K562 (cell line): ENCODE measurements at regions not wholly inside any gene's neighbourhood (a gene's known extent, or its start where the extent isn't known, plus 50 kb on each side); places are given as distances from the start of the nearest gene placed in this dataset.

ENCODE experiments used
- ATAC-seq: fragments of 200-7000 bp; cut with Tn5 transposase; 3 replicates; pipeline ENCODE4 v1.9.1; 2020; ENCODE audit warnings: moderate library complexity
- BruUV-seq: library from RNA; stranded (reverse); fragments of 400-500 nt; replicated peaks from 2 replicates; lab custom pipeline; 2021; lab: Mats Ljungman, UMichigan
- CTCF ChIA-PET: fragments of 300-600 bp; formaldehyde crosslinking; extraction: SDS; loops from one replicate; lab custom pipeline; 2021; ENCODE audit warnings: low intra/inter-chr PET ratio; lab: Yijun Ruan, JAX
- POLR2A ChIA-PET: fragments of 300-600, 350-650 bp; sonication (Branson Sonifier 250); formaldehyde crosslinking; extraction: SDS; loops from one replicate; lab custom pipeline; 2021; ENCODE audit warnings: antibody characterized with exemption, inconsistent platforms; lab: Yijun Ruan, JAX
- DNase-seq, 4 experiments: peaks; one replicate each; pipeline versions ENCODE4 v3.0.0 to v3.0.0-alpha.2; 2011 to 2018; ENCODE audit warnings: low spot score in 3 of 4, mixed read lengths in 3 of 4; ENCODE audit errors: extremely low read depth in 1 of 4
- FAIRE-seq: peaks from 2 replicates; lab custom pipeline; 2011; peaks lifted over from hg19 to GRCh38; lab: Jason Lieb, UNC
- H2AFZ ChIP-seq: 2 replicates; pipeline ENCODE4 v1.6.0; 2011; ENCODE audit warnings: low read depth, low read length, control low read depth, inconsistent platforms
- H3K27ac ChIP-seq: fragments of 200-600 bp; 3 replicates; pipeline ENCODE4 v1.8.0; 2011; ENCODE audit warnings: low read depth, mild to moderate bottlenecking, control low read depth, inconsistent platforms, low read length, moderate library complexity, mixed read lengths; ENCODE audit errors: extremely low read depth
- H3K27me3 ChIP-seq, 2 experiments: fragments of 300-600 bp in 1 of 2; 2 replicates in 1 of 2; 3 replicates in 1 of 2; pipeline versions ENCODE4 v1.6.0 to v1.8.0; 2011; ENCODE audit warnings: inconsistent platforms in 2 of 2, low read length in 2 of 2, mild to moderate bottlenecking in 1 of 2, mixed read lengths in 1 of 2, moderate library complexity in 1 of 2; ENCODE audit not compliant: control insufficient read depth in 2 of 2, insufficient read depth in 2 of 2
- H3K36me3 ChIP-seq: fragments of 300-600 bp; 3 replicates; pipeline ENCODE4 v1.8.0; 2011; ENCODE audit warnings: mild to moderate bottlenecking, low read length, inconsistent platforms; ENCODE audit not compliant: control insufficient read depth, insufficient read depth
- H3K4me1 ChIP-seq, 2 experiments: fragments of 200-600 bp in 1 of 2; replicated peaks in 1 of 2; 2 replicates in 1 of 2; 3 replicates in 1 of 2; pipeline versions ENCODE4 v1.5.1 to v1.8.0; 2011; ENCODE audit warnings: inconsistent platforms in 2 of 2, low read length in 2 of 2, mild to moderate bottlenecking in 1 of 2, mixed read lengths in 1 of 2, moderate library complexity in 1 of 2; ENCODE audit not compliant: control insufficient read depth in 2 of 2, insufficient read depth in 2 of 2
- H3K4me2 ChIP-seq: 2 replicates; pipeline ENCODE4 v1.6.1; 2011; ENCODE audit warnings: low read length, control low read depth, inconsistent platforms, mixed read lengths; ENCODE audit not compliant: insufficient read depth
- H3K4me3 ChIP-seq: fragments of 200-600 bp; sonication (generic), shearing (Covaris generic); 2 replicates; pipeline ENCODE4 v1.5.1; 2016; ENCODE audit warnings: control low read depth, inconsistent platforms
- H3K79me2 ChIP-seq: fragments of 200-600 bp; 3 replicates; pipeline ENCODE4 v1.8.0; 2011; ENCODE audit warnings: low read length, inconsistent platforms; ENCODE audit not compliant: control insufficient read depth, insufficient read depth
- H3K9ac ChIP-seq, 2 experiments: 2 replicates each; pipeline versions ENCODE4 v1.6.0 to v1.6.1; 2011; ENCODE audit warnings: low read depth in 2 of 2, low read length in 2 of 2, control low read depth in 1 of 2, inconsistent platforms in 1 of 2, mild to moderate bottlenecking in 1 of 2, mixed read lengths in 1 of 2; ENCODE audit not compliant: insufficient read depth in 1 of 2
- H3K9me1 ChIP-seq: one replicate; pipeline ENCODE4 v1.6.0; 2011; ENCODE audit warnings: inconsistent platforms, mild to moderate bottlenecking, low read length, moderate library complexity; ENCODE audit not compliant: control insufficient read depth, insufficient read depth
- H3K9me3 ChIP-seq: replicated peaks from 2 replicates; pipeline ENCODE4 v1.5.1; 2011; ENCODE audit warnings: low read depth, low read length, inconsistent platforms; ENCODE audit not compliant: control insufficient read depth, insufficient read depth
- H4K20me1 ChIP-seq: replicated peaks from 2 replicates; pipeline ENCODE4 v1.6.1; 2011; ENCODE audit warnings: low read length, inconsistent platforms, mixed read lengths; ENCODE audit not compliant: control insufficient read depth, insufficient read depth
- CUX1 ChIP-seq: fragments of 200-800 bp; sonication (Bioruptor generic); IDR thresholded peaks from 2 replicates; pipeline ENCODE4 v1.6.1; 2016; ENCODE audit warnings: missing genetic modification characterization, missing compliant biosample characterization
- HOXB6 ChIP-seq: fragments of 250-450 bp; sonication (Bioruptor Pico); IDR thresholded peaks from 2 replicates; pipeline ENCODE4 v1.5.1; 2022; ENCODE audit warnings: mild to moderate bottlenecking, borderline replicate concordance
- KLF10 ChIP-seq: fragments of 250-450 bp; sonication (Bioruptor Pico); IDR thresholded peaks from 2 replicates; pipeline ENCODE4 v1.6.1; 2021; ENCODE audit warnings: matching md5 sums
- NBN ChIP-seq: fragments of 450-650 bp; IDR thresholded peaks from 2 replicates; pipeline ENCODE4 v1.6.1; 2016; ENCODE audit warnings: low read depth, mild to moderate bottlenecking
- NR4A1 ChIP-seq, 2 experiments: fragments of 250-450 bp in 1 of 2; fragments of 450-650 bp in 1 of 2; sonication (Bioruptor Pico) in 1 of 2; IDR thresholded peaks; 2 replicates each; pipeline versions ENCODE4 v1.4.0 to v1.6.1; 2016 to 2020; ENCODE audit warnings: mild to moderate bottlenecking in 2 of 2, missing compliant biosample characterization in 1 of 2, missing genetic modification characterization in 1 of 2, moderate library complexity in 1 of 2
- NUFIP1 ChIP-seq: fragments of 450-650 bp; IDR thresholded peaks from 2 replicates; pipeline ENCODE4 v1.6.1; 2018; ENCODE audit not compliant: partially characterized antibody
- RBM14 ChIP-seq: fragments of 200-400 bp; formaldehyde crosslinking; IDR thresholded peaks from 2 replicates; pipeline ENCODE4 v1.6.1; 2018; ENCODE audit warnings: low read depth, mild to moderate bottlenecking, low read length, moderate library complexity, borderline replicate concordance; ENCODE audit not compliant: insufficient read depth
- RFX1 ChIP-seq: fragments of 450-650 bp; IDR thresholded peaks from 2 replicates; pipeline ENCODE4 v1.6.1; 2016; ENCODE audit warnings: mild to moderate bottlenecking, moderate library complexity
- RREB1 ChIP-seq: fragments of 250-450 bp; sonication (Bioruptor Pico); IDR thresholded peaks from 2 replicates; pipeline ENCODE4 v1.4.0; 2020
- SRSF3 ChIP-seq: fragments of 200-400 bp; formaldehyde crosslinking; IDR thresholded peaks from 2 replicates; pipeline ENCODE4 v1.6.1; 2016; ENCODE audit warnings: mild to moderate bottlenecking, low read length, moderate library complexity; ENCODE audit not compliant: insufficient read depth
- ZNF263 ChIP-seq: sonication (generic); formaldehyde crosslinking; IDR thresholded peaks from 2 replicates; pipeline ENCODE4 v1.8.0; 2022; ENCODE audit warnings: mild to moderate bottlenecking, missing genetic modification reagents, borderline replicate concordance
- WGBS: fragments of 100-300 bp; shearing (Covaris generic); methylation state at CpG from one replicate; pipeline ENCODE4 v1.1.6; 2016; ENCODE audit warnings: low coverage, mixed read lengths; ENCODE audit not compliant: insufficient coverage; ENCODE audit errors: missing lambda C conversion rate; 5-methylcytosine and 5-hydroxymethylcytosine counted together
- in situ Hi-C: fragments of 300-500 bp; cut with MboI; formaldehyde crosslinking; loops from 4 replicates; pipeline ENCODE4 v1.15.0; 2018; ENCODE audit warnings: inconsistent platforms, mixed read lengths
- intact Hi-C: fragments of 100-400 bp; cut with micrococcal nuclease; formaldehyde crosslinking; loops from 2 replicates; pipeline ENCODE4 v1.14.2; 2022

DNA sequence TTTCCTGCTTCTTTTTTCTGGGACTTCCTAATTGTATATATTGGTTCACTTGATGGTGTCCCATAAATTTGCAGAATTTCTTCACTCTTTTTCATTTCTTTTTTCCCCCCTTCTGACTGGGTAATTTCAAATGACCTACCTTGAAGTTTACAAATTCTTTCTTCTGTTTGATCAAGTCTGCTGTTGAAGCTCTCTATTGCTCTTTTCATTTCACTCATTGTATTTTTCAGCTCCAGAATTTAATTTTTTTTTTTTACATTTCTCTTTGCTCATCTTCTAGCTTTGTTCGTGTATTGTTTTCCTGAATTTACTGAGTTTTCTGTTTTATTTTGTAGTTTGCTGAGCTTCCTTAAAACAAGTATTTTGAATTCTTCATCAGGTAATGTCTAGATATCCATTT is 61.7 kb upstream of the SRD5A3 start (continued):
- TF ChIP-seq NR4A1 (CRISPR knock-in tag; IDR thresholded peaks at IDR 0.05), result no peak
- TF ChIP-seq NR4A1 (tag; IDR thresholded peaks at IDR 0.05), result no peak

GRCh38 chr4:55291227-55291640 is 54.8 kb upstream of the SRD5A3 start:
- Histone ChIP-seq H3K36me3 (no peaks in the 10 kb centered on the region), H3K27me3 (peaks cover 2 to 10% of the 10 kb centered on the region in 2 experiments; a peak in 3 of 5 replicates), H3K27ac (no peak overlapping the region), H3K4me2 (no peak overlapping the region), H3K9ac (no peak overlapping the region), H3K9me1 (no peaks in the 10 kb centered on the region), H2AFZ (no peak overlapping the region), H3K9me3 (no peaks in the 10 kb centered on the region), H3K4me1 (no peaks in the 10 kb centered on the region), H3K79me2 (no peaks in the 10 kb centered on the region), H3K4me3 (no peak overlapping the region), H4K20me1 (no peaks in the 10 kb centered on the region)
- intact Hi-C loops, result no loop called here
- CTCF ChIA-PET, result no interaction called here
- POLR2A ChIA-PET, result no interaction called here
- no peak for DNase-seq
- no TSS peak for BruUV-seq
- in situ Hi-C loops, result no loop called here
- ATAC-seq, result no peak
- WGBS, result 10% methylated on average over 3 of the region's 3 CpGs
- FAIRE-seq, result no peak
- TF ChIP-seq CUX1 (CRISPR knock-in tag), result no peak
- no peak for TF ChIP-seq RREB1 (CRISPR knock-in tag)
- no peak for TF ChIP-seq NBN
- no peak for TF ChIP-seq SRSF3
- no peak for TF ChIP-seq RFX1
- no peak for TF ChIP-seq RBM14
- TF ChIP-seq KLF10 (CRISPR knock-in tag), result no peak
- TF ChIP-seq HOXB6 (CRISPR knock-in tag), result no peak
- no peak for TF ChIP-seq NUFIP1
- TF ChIP-seq ZNF263 (CRISPR knock-in tag), result no peak
